HepG2 (cell line): ENCODE measurements at regions not wholly inside any gene's neighbourhood (a gene's known extent, or its start where the extent isn't known, plus 50 kb on each side); places are given as distances from the start of the nearest gene placed in this dataset.

Experiments
- ATAC-seq: fragments of 200-7000 bp; cut with Tn5 transposase; 3 replicates; pipeline ENCODE4 v1.9.1; 2020; ENCODE audit warnings: mild to moderate bottlenecking, moderate library complexity
- BruUV-seq: library from RNA; stranded (reverse); fragments of 400-500 nt; replicated peaks from 2 replicates; lab custom pipeline; 2021; lab: Mats Ljungman, UMichigan
- CTCF ChIA-PET: fragments of 300-600 bp; formaldehyde crosslinking; extraction: SDS; loops from one replicate; lab custom pipeline; 2021; ENCODE audit warnings: low total read pairs, inconsistent platforms, low intra/inter-chr PET ratio; lab: Yijun Ruan, JAX
- POLR2A ChIA-PET: fragments of 350-600 bp; sonication (Branson Sonifier 250); formaldehyde crosslinking; loops from one replicate; lab custom pipeline; 2020; ENCODE audit warnings: antibody characterized with exemption, inconsistent platforms; lab: Yijun Ruan, JAX
- DNase-seq: peaks from one replicate; pipeline ENCODE4 v3.0.0-alpha.2; 2015; ENCODE audit warnings: low spot score
- FAIRE-seq: peaks from 3 replicates; lab custom pipeline; 2011; peaks lifted over from hg19 to GRCh38; lab: Jason Lieb, UNC
- H2AFZ ChIP-seq: one replicate; pipeline ENCODE4 v1.6.1; 2011; ENCODE audit warnings: low read length, inconsistent platforms
- H3K27ac ChIP-seq: fragments of 300-600 bp; 3 replicates; pipeline ENCODE4 v1.8.0; 2011; ENCODE audit warnings: mixed run types, mild to moderate bottlenecking, mixed read lengths, low read length, inconsistent platforms; ENCODE audit not compliant: insufficient read depth; ENCODE audit errors: extremely low read length
- H3K27me3 ChIP-seq, 2 experiments: fragments of 200-600 bp in 1 of 2; 2 replicates in 1 of 2; 3 replicates in 1 of 2; pipeline versions ENCODE4 v1.6.0 to v1.8.0; 2011; ENCODE audit warnings: low read length in 2 of 2, mild to moderate bottlenecking in 2 of 2, moderate library complexity in 2 of 2, inconsistent platforms in 1 of 2; ENCODE audit not compliant: insufficient read depth in 2 of 2, control insufficient read depth in 1 of 2
- H3K36me3 ChIP-seq, 2 experiments: fragments of 200-600 bp in 1 of 2; replicated peaks in 1 of 2; 2 replicates in 1 of 2; 3 replicates in 1 of 2; pipeline versions ENCODE4 v1.5.1 to v1.8.0; 2011; ENCODE audit warnings: low read length in 2 of 2, inconsistent platforms in 1 of 2; ENCODE audit not compliant: insufficient read depth in 2 of 2, control insufficient read depth in 1 of 2
- H3K4me1 ChIP-seq: 2 replicates; pipeline ENCODE4 v1.5.1; 2012; ENCODE audit warnings: low read length, inconsistent platforms; ENCODE audit not compliant: insufficient read depth
- H3K4me2 ChIP-seq: 2 replicates; pipeline ENCODE4 v1.6.0; 2011; ENCODE audit warnings: low read depth, low read length, inconsistent platforms
- H3K4me3 ChIP-seq, 3 experiments: fragments of 200-600 bp in 1 of 3; sonication (generic), shearing (Covaris generic) in 1 of 3; replicated peaks in 1 of 3; 2 replicates each; pipeline ENCODE4 v1.5.1; 2011 to 2016; ENCODE audit warnings: low read length in 3 of 3, inconsistent platforms in 2 of 3, low read depth in 2 of 3, mild to moderate bottlenecking in 2 of 3, control low read depth in 1 of 3, mixed read lengths in 1 of 3; ENCODE audit not compliant: insufficient read depth in 1 of 3
- H3K79me2 ChIP-seq: one replicate; pipeline ENCODE4 v1.6.1; 2011; ENCODE audit warnings: low read length, inconsistent platforms; ENCODE audit not compliant: insufficient read depth
- H3K9ac ChIP-seq: 2 replicates; pipeline ENCODE4 v1.6.0; 2011; ENCODE audit warnings: mild to moderate bottlenecking, low read depth, low read length, inconsistent platforms; ENCODE audit not compliant: insufficient read depth
- H3K9me3 ChIP-seq: 2 replicates; pipeline ENCODE4 v1.5.1; 2012; ENCODE audit warnings: mild to moderate bottlenecking, low read length
- H4K20me1 ChIP-seq: 2 replicates; pipeline ENCODE4 v1.6.0; 2011; ENCODE audit warnings: inconsistent platforms, mild to moderate bottlenecking, low read length, moderate library complexity; ENCODE audit not compliant: insufficient read depth
- RAD51 ChIP-seq: fragments of 450-650 bp; IDR thresholded peaks from 2 replicates; pipeline ENCODE4 v1.6.1; 2016; ENCODE audit warnings: borderline replicate concordance
- RELA ChIP-seq: sonication (generic); formaldehyde crosslinking; IDR thresholded peaks from 2 replicates; pipeline ENCODE4 v1.4.0; 2020; ENCODE audit warnings: missing genetic modification reagents
- SAP130 ChIP-seq: IDR thresholded peaks from 2 replicates; pipeline ENCODE4 v1.6.1; 2016; ENCODE audit warnings: low read depth
- ZFP90 ChIP-seq: sonication (generic); formaldehyde crosslinking; IDR thresholded peaks from 2 replicates; pipeline ENCODE4 v1.8.0; 2022; ENCODE audit warnings: missing genetic modification reagents, mild to moderate bottlenecking, inconsistent platforms, borderline replicate concordance
- ZNF446 ChIP-seq: sonication (generic); formaldehyde crosslinking; IDR thresholded peaks from 2 replicates; pipeline ENCODE4 v1.5.0; 2020; ENCODE audit warnings: mild to moderate bottlenecking, missing genetic modification reagents
- ZNF780A ChIP-seq: sonication (generic); formaldehyde crosslinking; IDR thresholded peaks from 2 replicates; pipeline ENCODE4 v1.8.0; 2022; ENCODE audit warnings: mild to moderate bottlenecking, missing genetic modification reagents, moderate library complexity
- WGBS: methylation state at CpG from one replicate; pipeline ENCODE4 v1.1.6; 2017; ENCODE audit warnings: low lambda C conversion rate; 5-methylcytosine and 5-hydroxymethylcytosine counted together
- in situ Hi-C: cut with HindIII; loops from 2 replicates; pipeline ENCODE4 v1.10.0; 2017; ENCODE audit warnings: low pct_unique_long_range_greater_than_20kb; ENCODE audit not compliant: extremely low pct_ligation_motif_present
- intact Hi-C: fragments of 100-400 bp; cut with micrococcal nuclease; formaldehyde crosslinking; loops from one replicate; pipeline ENCODE4 v1.10.0; 2022; ENCODE audit not compliant: unreplicated experiment
- TF ChIP-seq, protein P1 (sequence below): sonication (generic); formaldehyde crosslinking; IDR thresholded peaks from 2 replicates; pipeline ENCODE4 v1.4.0; 2020; ENCODE audit warnings: mild to moderate bottlenecking, missing genetic modification reagents, borderline replicate concordance
- TF ChIP-seq, protein P2 (sequence below): sonication (generic); formaldehyde crosslinking; IDR thresholded peaks from 2 replicates; pipeline ENCODE4 v1.5.0; 2020; ENCODE audit warnings: mild to moderate bottlenecking, missing genetic modification reagents
- TF ChIP-seq, protein P3 (sequence below): sonication (generic); formaldehyde crosslinking; IDR thresholded peaks from 2 replicates; pipeline ENCODE4 v1.4.0; 2020; ENCODE audit warnings: missing genetic modification reagents, mild to moderate bottlenecking, borderline replicate concordance
- TF ChIP-seq, protein P4 (sequence below): sonication (generic); formaldehyde crosslinking; IDR thresholded peaks from 2 replicates; pipeline ENCODE4 v1.5.1; 2020; ENCODE audit warnings: mild to moderate bottlenecking, missing genetic modification reagents, moderate library complexity

DNA sequence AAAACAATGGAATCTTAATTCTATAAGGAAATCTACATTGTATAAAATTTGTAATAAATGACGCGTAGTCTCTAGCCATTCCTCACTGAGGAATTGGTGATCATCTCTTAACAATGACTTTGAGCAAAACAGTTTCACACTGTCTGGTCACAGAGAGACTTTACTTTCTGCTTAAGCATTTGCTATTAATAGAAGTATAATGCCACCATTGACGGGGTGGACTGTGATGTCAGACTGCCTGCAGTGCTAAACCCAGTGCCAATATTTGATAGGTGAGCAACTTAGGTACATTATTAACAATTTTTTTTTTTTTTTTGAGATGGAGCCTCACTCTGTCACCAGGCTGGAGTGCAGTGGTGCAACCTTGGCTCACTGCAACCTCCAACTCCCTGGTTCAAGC lies 494.9 kb upstream of the ADAMTS9 start (continued):
- TF ChIP-seq RELA = no peak
- TF ChIP-seq, protein P1, sequence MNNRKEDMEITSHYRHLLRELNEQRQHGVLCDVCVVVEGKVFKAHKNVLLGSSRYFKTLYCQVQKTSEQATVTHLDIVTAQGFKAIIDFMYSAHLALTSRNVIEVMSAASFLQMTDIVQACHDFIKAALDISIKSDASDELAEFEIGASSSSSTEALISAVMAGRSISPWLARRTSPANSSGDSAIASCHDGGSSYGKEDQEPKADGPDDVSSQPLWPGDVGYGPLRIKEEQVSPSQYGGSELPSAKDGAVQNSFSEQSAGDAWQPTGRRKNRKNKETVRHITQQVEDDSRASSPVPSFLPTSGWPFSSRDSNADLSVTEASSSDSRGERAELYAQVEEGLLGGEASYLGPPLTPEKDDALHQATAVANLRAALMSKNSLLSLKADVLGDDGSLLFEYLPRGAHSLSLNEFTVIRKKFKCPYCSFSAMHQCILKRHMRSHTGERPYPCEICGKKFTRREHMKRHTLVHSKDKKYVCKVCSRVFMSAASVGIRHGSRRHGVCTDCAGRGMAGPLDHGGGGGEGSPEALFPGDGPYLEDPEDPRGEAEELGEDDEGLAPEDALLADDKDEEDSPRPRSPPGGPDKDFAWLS (CRISPR knock-in tag) = no peak
- TF ChIP-seq, protein P2, sequence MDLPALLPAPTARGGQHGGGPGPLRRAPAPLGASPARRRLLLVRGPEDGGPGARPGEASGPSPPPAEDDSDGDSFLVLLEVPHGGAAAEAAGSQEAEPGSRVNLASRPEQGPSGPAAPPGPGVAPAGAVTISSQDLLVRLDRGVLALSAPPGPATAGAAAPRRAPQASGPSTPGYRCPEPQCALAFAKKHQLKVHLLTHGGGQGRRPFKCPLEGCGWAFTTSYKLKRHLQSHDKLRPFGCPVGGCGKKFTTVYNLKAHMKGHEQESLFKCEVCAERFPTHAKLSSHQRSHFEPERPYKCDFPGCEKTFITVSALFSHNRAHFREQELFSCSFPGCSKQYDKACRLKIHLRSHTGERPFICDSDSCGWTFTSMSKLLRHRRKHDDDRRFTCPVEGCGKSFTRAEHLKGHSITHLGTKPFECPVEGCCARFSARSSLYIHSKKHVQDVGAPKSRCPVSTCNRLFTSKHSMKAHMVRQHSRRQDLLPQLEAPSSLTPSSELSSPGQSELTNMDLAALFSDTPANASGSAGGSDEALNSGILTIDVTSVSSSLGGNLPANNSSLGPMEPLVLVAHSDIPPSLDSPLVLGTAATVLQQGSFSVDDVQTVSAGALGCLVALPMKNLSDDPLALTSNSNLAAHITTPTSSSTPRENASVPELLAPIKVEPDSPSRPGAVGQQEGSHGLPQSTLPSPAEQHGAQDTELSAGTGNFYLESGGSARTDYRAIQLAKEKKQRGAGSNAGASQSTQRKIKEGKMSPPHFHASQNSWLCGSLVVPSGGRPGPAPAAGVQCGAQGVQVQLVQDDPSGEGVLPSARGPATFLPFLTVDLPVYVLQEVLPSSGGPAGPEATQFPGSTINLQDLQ (CRISPR knock-in tag) = no peak
- TF ChIP-seq ZFP90 (CRISPR knock-in tag) = no peak
- no peak for TF ChIP-seq ZNF780A (CRISPR knock-in tag)
- TF ChIP-seq, protein P3, sequence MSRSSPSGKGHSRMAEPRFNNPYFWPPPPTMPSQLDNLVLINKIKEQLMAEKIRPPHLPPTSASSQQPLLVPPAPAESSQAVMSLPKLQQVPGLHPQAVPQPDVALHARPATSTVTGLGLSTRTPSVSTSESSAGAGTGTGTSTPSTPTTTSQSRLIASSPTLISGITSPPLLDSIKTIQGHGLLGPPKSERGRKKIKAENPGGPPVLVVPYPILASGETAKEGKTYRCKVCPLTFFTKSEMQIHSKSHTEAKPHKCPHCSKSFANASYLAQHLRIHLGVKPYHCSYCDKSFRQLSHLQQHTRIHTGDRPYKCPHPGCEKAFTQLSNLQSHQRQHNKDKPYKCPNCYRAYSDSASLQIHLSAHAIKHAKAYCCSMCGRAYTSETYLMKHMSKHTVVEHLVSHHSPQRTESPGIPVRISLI (CRISPR knock-in tag) = no peak
- TF ChIP-seq SAP130 (CRISPR knock-in tag) = no peak

DNA sequence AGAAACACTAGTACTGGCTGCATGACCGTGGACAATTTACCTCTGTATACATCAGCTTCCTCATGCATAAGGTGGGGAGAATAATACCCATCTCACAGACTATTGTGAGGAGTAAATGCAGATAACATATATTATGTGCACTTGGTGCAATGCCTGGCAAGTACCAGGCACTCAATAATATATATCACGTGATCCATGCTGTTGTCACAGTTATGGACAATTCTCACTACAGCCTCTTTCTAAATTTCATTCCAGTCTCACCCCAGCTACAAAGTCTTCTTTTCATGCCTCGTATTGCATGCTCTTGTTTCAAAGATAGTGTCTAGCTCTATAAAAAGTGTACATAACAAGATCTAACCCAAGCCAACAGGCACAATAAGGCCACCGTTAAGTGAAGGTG lies 494.3 kb upstream of the ADAMTS9 start:
- no peak for FAIRE-seq

More for the DNA sequence above, 494.3 kb upstream of the ADAMTS9 start:
- ChIA-PET POLR2A (no interaction called here), CTCF (no interaction called here)
- ATAC-seq (no peak), DNase-seq (no peak)
- H3K79me2 ChIP-seq = no peaks in the 10 kb centered on the region
- no peaks in the 10 kb centered on the region for H4K20me1 ChIP-seq
- H3K9ac ChIP-seq = no peak overlapping the region
- no peak overlapping the region for H3K27ac ChIP-seq
- H3K27me3 ChIP-seq = no peaks in the 10 kb centered on the region
- H3K36me3 ChIP-seq = no peaks in the 10 kb centered on the region
- intact Hi-C loops (no loop called here), in situ Hi-C loops (no loop called here)
- TF ChIP-seq RAD51 = peak; percentile 70
- TF ChIP-seq, protein P4, sequence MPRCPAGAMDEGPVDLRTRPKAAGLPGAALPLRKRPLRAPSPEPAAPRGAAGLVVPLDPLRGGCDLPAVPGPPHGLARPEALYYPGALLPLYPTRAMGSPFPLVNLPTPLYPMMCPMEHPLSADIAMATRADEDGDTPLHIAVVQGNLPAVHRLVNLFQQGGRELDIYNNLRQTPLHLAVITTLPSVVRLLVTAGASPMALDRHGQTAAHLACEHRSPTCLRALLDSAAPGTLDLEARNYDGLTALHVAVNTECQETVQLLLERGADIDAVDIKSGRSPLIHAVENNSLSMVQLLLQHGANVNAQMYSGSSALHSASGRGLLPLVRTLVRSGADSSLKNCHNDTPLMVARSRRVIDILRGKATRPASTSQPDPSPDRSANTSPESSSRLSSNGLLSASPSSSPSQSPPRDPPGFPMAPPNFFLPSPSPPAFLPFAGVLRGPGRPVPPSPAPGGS (CRISPR knock-in tag) = no peak
- no peak for TF ChIP-seq ZNF446 (CRISPR knock-in tag)
- no peaks in the 10 kb centered on the region for H3K4me1 ChIP-seq
- H3K9me3 ChIP-seq = no peaks in the 10 kb centered on the region
- no peak overlapping the region for H3K4me3 ChIP-seq
- no peak overlapping the region for H3K4me2 ChIP-seq
- BruUV-seq = no TSS peak
- 8% methylated on average over 4 of the region's 4 CpGs for WGBS
- H2AFZ ChIP-seq = no peak overlapping the region
